ENCODE measurements at regions not wholly inside any gene's neighbourhood (a gene's known extent, or its start where the extent isn't known, plus 50 kb on each side); places are given as distances from the start of the nearest gene placed in this dataset.

DNA sequence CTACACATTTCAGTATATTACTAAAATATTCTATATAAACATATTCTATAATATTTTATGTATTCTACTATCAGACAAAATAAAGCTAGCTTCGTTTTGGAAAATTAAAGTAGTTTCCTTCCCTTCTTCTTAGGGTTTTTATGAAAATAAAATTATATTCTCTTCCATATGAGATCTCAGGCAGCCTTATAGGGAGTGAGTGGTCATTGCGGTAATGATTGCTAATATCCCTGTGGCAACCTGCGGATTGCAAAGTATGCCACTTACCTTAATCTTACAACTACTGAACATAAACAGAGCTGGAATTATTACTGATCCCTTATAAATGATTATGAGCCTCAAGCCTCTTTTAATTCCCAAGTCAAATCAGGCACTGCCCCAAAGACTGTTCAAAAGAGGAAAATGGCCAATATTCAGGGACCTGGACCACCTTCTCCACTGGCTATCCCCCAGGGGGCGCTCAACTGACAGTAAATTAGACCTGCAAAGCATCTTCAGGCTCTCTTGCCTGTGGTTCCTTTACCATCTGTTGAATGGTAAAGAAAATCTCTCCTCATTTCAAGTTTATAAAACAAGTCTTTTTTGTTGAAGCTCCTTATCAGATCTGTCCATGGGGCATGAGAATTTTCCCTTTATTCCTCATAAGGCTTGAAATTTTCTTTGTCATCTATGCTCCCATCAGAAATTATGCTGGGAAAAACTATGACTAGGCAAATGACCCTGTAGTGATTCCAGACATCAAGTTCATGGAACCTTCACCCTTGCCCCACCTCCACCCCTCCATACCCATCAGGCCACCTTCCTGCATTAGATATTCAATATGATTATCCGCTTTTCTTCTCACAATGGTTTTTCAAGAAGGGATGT lies 163.9 kb downstream of the CEMIP2 start:
- Histone ChIP-seq H4K20me1 (replicated peaks; ENCODE audit: control insufficient read depth, extremely low read depth, insufficient read depth, low read length) (no peaks in the 10 kb centered on the region), H3K4me2 (ENCODE audit: insufficient read depth, low read length) (no peak overlapping the region), H3K27ac (ENCODE audit: insufficient read depth, low read depth, low read length) (no peak overlapping the region), H3K27me3 (ENCODE audit: control insufficient read depth in 2 of 2, insufficient read depth in 2 of 2, low read length in 2 of 2) (no peaks in the 10 kb centered on the region), H3K79me2 (ENCODE audit: control insufficient read depth, insufficient read depth, low read length) (no peaks in the 10 kb centered on the region), H3K9me1 (replicated peaks; ENCODE audit: control insufficient read depth, extremely low read depth, insufficient read depth, low read length) (no peaks in the 10 kb centered on the region), H3K36me3 (ENCODE audit: control insufficient read depth in 2 of 2, extremely low read depth in 1 of 2, insufficient read depth in 2 of 2, low read length in 2 of 2) (no peaks in the 10 kb centered on the region), H2AFZ (ENCODE audit: low read depth, low read length) (no peak overlapping the region), H3K4me1 (ENCODE audit: control insufficient read depth, extremely low read depth, insufficient read depth, low read length) (no peaks in the 10 kb centered on the region), H3K9me3 (replicated peaks; ENCODE audit: control insufficient read depth, insufficient read depth, low read length) (no peaks in the 10 kb centered on the region), H3K9ac (replicated peaks; ENCODE audit: extremely low read depth, insufficient read depth, low read length) (no peak overlapping the region), H3K4me3 (replicated peaks in 1 of 3; ENCODE audit: insufficient read depth in 1 of 3, low read depth in 1 of 3, low read length in 3 of 3) (no peak overlapping the region)
- no TSS peak for BruUV-seq (replicated peaks)
- CTCF ChIA-PET = interaction anchor here (0.6 to 5.2 kb wide), 24 partner anchors 10 to 964 kb away, joined by 3 to 77 read pairs (median 6); partner anchors contain the start of gene CEMIP2
- FAIRE-seq (peak; percentile 81), DNase-seq (ENCODE audit: low read depth, low spot score) (peak; percentile 65)
- POLR2A ChIA-PET = no interaction called here
- dilution Hi-C loops (cut with MboI; ENCODE audit: extremely low pct_ligation_motif_present, low sequenced_read_pairs) = no loop called here
- TF ChIP-seq, protein P1, sequence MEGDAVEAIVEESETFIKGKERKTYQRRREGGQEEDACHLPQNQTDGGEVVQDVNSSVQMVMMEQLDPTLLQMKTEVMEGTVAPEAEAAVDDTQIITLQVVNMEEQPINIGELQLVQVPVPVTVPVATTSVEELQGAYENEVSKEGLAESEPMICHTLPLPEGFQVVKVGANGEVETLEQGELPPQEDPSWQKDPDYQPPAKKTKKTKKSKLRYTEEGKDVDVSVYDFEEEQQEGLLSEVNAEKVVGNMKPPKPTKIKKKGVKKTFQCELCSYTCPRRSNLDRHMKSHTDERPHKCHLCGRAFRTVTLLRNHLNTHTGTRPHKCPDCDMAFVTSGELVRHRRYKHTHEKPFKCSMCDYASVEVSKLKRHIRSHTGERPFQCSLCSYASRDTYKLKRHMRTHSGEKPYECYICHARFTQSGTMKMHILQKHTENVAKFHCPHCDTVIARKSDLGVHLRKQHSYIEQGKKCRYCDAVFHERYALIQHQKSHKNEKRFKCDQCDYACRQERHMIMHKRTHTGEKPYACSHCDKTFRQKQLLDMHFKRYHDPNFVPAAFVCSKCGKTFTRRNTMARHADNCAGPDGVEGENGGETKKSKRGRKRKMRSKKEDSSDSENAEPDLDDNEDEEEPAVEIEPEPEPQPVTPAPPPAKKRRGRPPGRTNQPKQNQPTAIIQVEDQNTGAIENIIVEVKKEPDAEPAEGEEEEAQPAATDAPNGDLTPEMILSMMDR (IDR thresholded peaks at IDR 0.05; ENCODE audit: extremely low read depth in 1 of 2, insufficient read depth in 1 of 2, low read depth in 1 of 2, low read length in 2 of 2) = peak; percentile 74 to 80
- TF ChIP-seq POLR2A (IDR thresholded peaks at IDR 0.05; ENCODE audit: low read depth, low read length) (no peak), POLR2AphosphoS5 (IDR thresholded peaks at IDR 0.05; ENCODE audit: insufficient read depth, low read depth, low read length) (no peak), GATA2 (IDR thresholded peaks at IDR 0.05; ENCODE audit: insufficient read depth, insufficient read length, low read depth, low read length) (no peak), JUN (IDR thresholded peaks at IDR 0.05; ENCODE audit: borderline replicate concordance, insufficient read depth, insufficient read length, low read depth) (no peak), MYC (IDR thresholded peaks at IDR 0.05; ENCODE audit: low read depth, low read length) (no peak), EZH2 (IDR thresholded peaks at IDR 0.05; ENCODE audit: borderline replicate concordance, low read depth, low read length, severe bottlenecking) (no peak)
- TF ChIP-seq, protein P2, sequence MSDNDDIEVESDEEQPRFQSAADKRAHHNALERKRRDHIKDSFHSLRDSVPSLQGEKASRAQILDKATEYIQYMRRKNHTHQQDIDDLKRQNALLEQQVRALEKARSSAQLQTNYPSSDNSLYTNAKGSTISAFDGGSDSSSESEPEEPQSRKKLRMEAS (IDR thresholded peaks at IDR 0.05; ENCODE audit: insufficient read depth, insufficient read length) = no peak
- intact Hi-C loops (cut with micrococcal nuclease) = loop anchor here (1.0 to 5.0 kb wide), 5 partner anchors 112 to 420 kb away; no protein-coding TSS in a partner anchor

All from endothelial cell of umbilical vein (primary cell).